H9 (cell line): ENCODE measurements at regions not wholly inside any gene's neighbourhood (a gene's known extent, or its start where the extent isn't known, plus 50 kb on each side); places are given as distances from the start of the nearest gene placed in this dataset.
"Not testable (repeated sequence)": the region's sequence is repeated elsewhere in the genome, so short reads cannot be mapped to it uniquely, and the experiment has no call there.

Experiments used
- DNase-seq: peaks from one replicate; pipeline ENCODE4 v3.0.0-alpha.2; 2017
- H2AFZ ChIP-seq: one replicate; pipeline ENCODE4 v1.6.1; 2013; ENCODE audit warnings: mild to moderate bottlenecking, low read length, control low read depth, moderate library complexity
- H2AK5ac ChIP-seq: 2 replicates; pipeline ENCODE4 v1.6.1; 2013; ENCODE audit warnings: low read length, control low read depth, mixed read lengths; ENCODE audit not compliant: insufficient read length
- H2BK120ac ChIP-seq: one replicate; pipeline ENCODE4 v1.6.1; 2013; ENCODE audit warnings: low read depth, mild to moderate bottlenecking, low read length, control low read depth, inconsistent platforms; ENCODE audit not compliant: poor library complexity, severe bottlenecking
- H2BK12ac ChIP-seq: 2 replicates; pipeline ENCODE4 v1.6.1; 2013; ENCODE audit warnings: low read length, control low read depth, mixed read lengths, low read depth; ENCODE audit not compliant: insufficient read length
- H2BK15ac ChIP-seq: 2 replicates; pipeline ENCODE4 v1.6.1; 2013; ENCODE audit warnings: low read depth, low read length, control low read depth
- H2BK20ac ChIP-seq: one replicate; pipeline ENCODE4 v1.6.1; 2013; ENCODE audit warnings: low read depth, mild to moderate bottlenecking, low read length, control low read depth, inconsistent platforms; ENCODE audit not compliant: poor library complexity, severe bottlenecking
- H2BK5ac ChIP-seq: 2 replicates; pipeline ENCODE4 v1.6.1; 2013; ENCODE audit warnings: low read length, control low read depth, mixed read lengths; ENCODE audit not compliant: insufficient read length
- H3K14ac ChIP-seq: 2 replicates; pipeline ENCODE4 v1.6.1; 2013; ENCODE audit warnings: low read length, control low read depth; ENCODE audit not compliant: insufficient read depth
- H3K18ac ChIP-seq: 2 replicates; pipeline ENCODE4 v1.6.1; 2013; ENCODE audit warnings: low read depth, mild to moderate bottlenecking, mixed read lengths, low read length, control low read depth; ENCODE audit not compliant: insufficient read length
- H3K23ac ChIP-seq: 2 replicates; pipeline ENCODE4 v1.6.1; 2013; ENCODE audit warnings: low read length, control low read depth, mixed read lengths, low read depth; ENCODE audit not compliant: insufficient read length
- H3K23me2 ChIP-seq: 2 replicates; pipeline ENCODE4 v1.6.1; 2013; ENCODE audit warnings: low read depth, mild to moderate bottlenecking, mixed read lengths, low read length, control low read depth; ENCODE audit not compliant: insufficient read length, poor library complexity, severe bottlenecking
- H3K27ac ChIP-seq: 2 replicates; pipeline ENCODE4 v1.5.1; 2013; ENCODE audit warnings: low read length, control low read depth, mixed read lengths, low read depth; ENCODE audit not compliant: insufficient read length
- H3K27me3 ChIP-seq: 2 replicates; pipeline ENCODE4 v1.6.1; 2013; ENCODE audit warnings: low read length, control low read depth, inconsistent platforms; ENCODE audit not compliant: insufficient read depth
- H3K4ac ChIP-seq: 2 replicates; pipeline ENCODE4 v1.6.1; 2013; ENCODE audit warnings: low read depth, mild to moderate bottlenecking, control low read depth, inconsistent platforms, low read length, moderate library complexity
- H3K4me1 ChIP-seq: 2 replicates; pipeline ENCODE4 v1.6.1; 2013; ENCODE audit warnings: low read length, control low read depth, inconsistent platforms; ENCODE audit not compliant: insufficient read depth
- H3K4me2 ChIP-seq: 2 replicates; pipeline ENCODE4 v1.6.1; 2013; ENCODE audit warnings: low read length, control low read depth, mixed read lengths; ENCODE audit not compliant: insufficient read length, insufficient read depth
- H3K56ac ChIP-seq: 2 replicates; pipeline ENCODE4 v1.6.1; 2013; ENCODE audit warnings: low read depth, mild to moderate bottlenecking, mixed read lengths, low read length, control low read depth; ENCODE audit not compliant: insufficient read length
- H3K79me1 ChIP-seq: 2 replicates; pipeline ENCODE4 v1.6.1; 2013; ENCODE audit warnings: low read depth, mild to moderate bottlenecking, moderate library complexity, low read length, control low read depth, inconsistent platforms; ENCODE audit not compliant: insufficient read depth, poor library complexity, severe bottlenecking
- H3K79me2 ChIP-seq: 2 replicates; pipeline ENCODE4 v1.6.1; 2013; ENCODE audit warnings: low read length, control low read depth, inconsistent platforms; ENCODE audit not compliant: insufficient read depth
- H3K9ac ChIP-seq: 2 replicates; pipeline ENCODE4 v1.6.1; 2013; ENCODE audit warnings: low read length, control low read depth, mixed read lengths; ENCODE audit not compliant: insufficient read length; ENCODE audit errors: extremely low read depth
- H3K9me3 ChIP-seq: one replicate; pipeline ENCODE4 v1.6.1; 2013; ENCODE audit warnings: low read depth, low read length, inconsistent platforms; ENCODE audit not compliant: control insufficient read depth
- H3T11ph ChIP-seq: one replicate; pipeline ENCODE4 v1.6.1; 2013; ENCODE audit warnings: mild to moderate bottlenecking, low read length, control low read depth, inconsistent platforms
- H4K20me1 ChIP-seq: one replicate; pipeline ENCODE4 v1.6.1; 2013; ENCODE audit not compliant: control insufficient read depth, insufficient read length, insufficient read depth
- H4K5ac ChIP-seq: 2 replicates; pipeline ENCODE4 v1.6.1; 2013; ENCODE audit warnings: low read depth, mild to moderate bottlenecking, mixed read lengths, low read length, control low read depth; ENCODE audit not compliant: insufficient read length
- H4K8ac ChIP-seq: replicated peaks from 2 replicates; pipeline ENCODE4 v1.6.1; 2013; ENCODE audit warnings: low read length, control low read depth, mixed read lengths, low read depth; ENCODE audit not compliant: insufficient read length
- H4K91ac ChIP-seq: 2 replicates; pipeline ENCODE4 v1.6.1; 2013; ENCODE audit warnings: low read depth, mild to moderate bottlenecking, moderate library complexity, mixed read lengths, low read length, control low read depth; ENCODE audit not compliant: insufficient read length
- H3K27ac Mint-ChIP-seq, 3 experiments: 2 replicates in 2 of 3; 3 replicates in 1 of 3; pipeline ENCODE4 v1.8.0; 2020 to 2021; ENCODE audit warnings: mixed read lengths in 3 of 3, mild to moderate bottlenecking in 1 of 3, moderate library complexity in 1 of 3
- H3K27me3 Mint-ChIP-seq: 2 replicates; pipeline ENCODE4 v1.8.0; 2021; ENCODE audit warnings: low read depth, mild to moderate bottlenecking, moderate library complexity, mixed read lengths
- H3K36me3 Mint-ChIP-seq, 3 experiments: 2 replicates in 2 of 3; 3 replicates in 1 of 3; pipeline ENCODE4 v1.8.0; 2020 to 2021; ENCODE audit warnings: low read depth in 3 of 3, mixed read lengths in 3 of 3; ENCODE audit not compliant: insufficient read depth in 1 of 3
- H3K4me1 Mint-ChIP-seq, 2 experiments: 2 replicates each; pipeline ENCODE4 v1.8.0; 2020; ENCODE audit warnings: mixed read lengths in 2 of 2
- H3K4me3 Mint-ChIP-seq, 2 experiments: 2 replicates in 1 of 2; 3 replicates in 1 of 2; pipeline ENCODE4 v1.8.0; 2020 to 2021; ENCODE audit warnings: mild to moderate bottlenecking in 2 of 2, mixed read lengths in 2 of 2, moderate library complexity in 1 of 2
- H3K9me3 Mint-ChIP-seq, 2 experiments: 2 replicates in 1 of 2; 3 replicates in 1 of 2; pipeline ENCODE4 v1.8.0; 2020; ENCODE audit warnings: mild to moderate bottlenecking in 2 of 2, mixed read lengths in 2 of 2, moderate library complexity in 1 of 2
- CTCF ChIP-seq: fragments of 200-600 bp; sonication (generic); conservative IDR thresholded peaks from 3 replicates; pipeline ENCODE4 v1.8.0; 2021; ENCODE audit warnings: antibody characterized with exemption, mild to moderate bottlenecking
- WGBS: extraction: QIAGEN DNeasy Blood & Tissue Kit; methylation state at CpG from one replicate; pipeline ENCODE4 v1.1.7; 2013; ENCODE audit warnings: missing lambda C conversion rate, low lambda C conversion rate, mixed read lengths; ENCODE audit not compliant: insufficient read length; ENCODE audit errors: extremely low coverage; 5-methylcytosine and 5-hydroxymethylcytosine counted together

- Mint-ChIP-seq H3K9me3 (peaks cover 4 to 10% of the 10 kb centered on the region in 2 experiments; a peak in 3 of 5 replicates), H3K4me3 (no peak overlapping the region), H3K27me3 (peaks cover 2% of the 10 kb centered on the region; the same call in 1 of the 2 replicates), H3K4me1 (no peaks in the 10 kb centered on the region), H3K27ac (no peak overlapping the region), H3K36me3 (peaks cover 0 to 4% (median 2%) of the 10 kb centered on the region in 3 experiments; a peak in 2 of 7 replicates)
- H3K56ac ChIP-seq = no peak overlapping the region
- no peak overlapping the region for H3K23ac ChIP-seq
- no peak overlapping the region for H2AK5ac ChIP-seq
- no CpG with 5 or more reads among the region's 4 CpGs for WGBS
- no peak overlapping the region for H2BK120ac ChIP-seq
- H3K27me3 ChIP-seq = no peaks in the 10 kb centered on the region
- no peak for DNase-seq
- H3K4me1 ChIP-seq = no peaks in the 10 kb centered on the region
- no peaks in the 10 kb centered on the region for H3K9me3 ChIP-seq
- H3K4ac ChIP-seq = no peak overlapping the region
- H3K18ac ChIP-seq = no peak overlapping the region
- H3K79me2 ChIP-seq = no peaks in the 10 kb centered on the region
- H3K14ac ChIP-seq = no peak overlapping the region
- no peaks in the 10 kb centered on the region for H3K79me1 ChIP-seq
- H4K5ac ChIP-seq = no peak overlapping the region
- H2BK20ac ChIP-seq = no peak overlapping the region
- H4K91ac ChIP-seq = no peak overlapping the region
- H3K9ac ChIP-seq = no peak overlapping the region
- H3T11ph ChIP-seq = no peak overlapping the region
- no peaks in the 10 kb centered on the region for H3K23me2 ChIP-seq
- H2AFZ ChIP-seq = no peak overlapping the region
- H2BK12ac ChIP-seq = no peak overlapping the region
- no peak overlapping the region for H2BK15ac ChIP-seq
- H4K8ac ChIP-seq = no peak overlapping the region
- H3K27ac ChIP-seq = no peak overlapping the region
- no peak for TF ChIP-seq CTCF
- no peaks in the 10 kb centered on the region for H4K20me1 ChIP-seq
- H2BK5ac ChIP-seq = no peak overlapping the region
- H3K4me2 ChIP-seq = no peak overlapping the region
Observed at GRCh38 chr5:62100201-62100600, 205.8 kb upstream of the KIF2A start.

- H3K4me1 ChIP-seq, H4K8ac ChIP-seq, H3K18ac ChIP-seq, H3K4me2 ChIP-seq, H3T11ph ChIP-seq, H3K23me2 ChIP-seq, H2BK5ac ChIP-seq, H3K23ac ChIP-seq, H3K14ac ChIP-seq, H4K5ac ChIP-seq, H3K4me3 Mint-ChIP-seq, H3K36me3 Mint-ChIP-seq, H3K27ac ChIP-seq, H4K20me1 ChIP-seq, H2AFZ ChIP-seq, H2BK20ac ChIP-seq, H2BK12ac ChIP-seq, H2AK5ac ChIP-seq, H3K9me3 ChIP-seq, H4K91ac ChIP-seq, DNase-seq, H3K4ac ChIP-seq, H3K56ac ChIP-seq, H3K27me3 Mint-ChIP-seq, H3K9ac ChIP-seq, H3K27me3 ChIP-seq, H2BK120ac ChIP-seq, H3K79me1 ChIP-seq, H3K27ac Mint-ChIP-seq, H2BK15ac ChIP-seq, H3K79me2 ChIP-seq, H3K4me1 Mint-ChIP-seq: not testable (repeated sequence)
- WGBS = no CpG with 5 or more reads among the region's 4 CpGs
- peaks cover 4 to 10% of the 10 kb centered on the region in 2 experiments; a peak in 2 of 5 replicates for H3K9me3 Mint-ChIP-seq
Observed at GRCh38 chr5:62103863-62104262, 202.1 kb upstream of the KIF2A start.
